GM19452 (cell line): ENCODE measurements at regions not wholly inside any gene's neighbourhood (a gene's known extent, or its start where the extent isn't known, plus 50 kb on each side); places are given as distances from the start of the nearest gene placed in this dataset.
A peak's percentile ranks its signal among the peaks of the same experiment; 100 is the strongest.
"Not testable (repeated sequence)": the region's sequence is repeated elsewhere in the genome, so short reads cannot be mapped to it uniquely, and the experiment has no call there.

Experiments
- ATAC-seq: cut with Tn5 transposase; IDR thresholded peaks from one replicate; pipeline ENCODE4 v1.9.1; 2021; ENCODE audit not compliant: unreplicated experiment

GRCh38 chr7:149714081-149714909, 59.1 kb downstream of the ZNF467 start:
- peak; percentile 89 for ATAC-seq

- ATAC-seq = no peak
Observed at GRCh38 chr7:149713731-149714068, 59.7 kb downstream of the ZNF467 start.

GRCh38 chr7:149713061-149713730, 60.2 kb downstream of the ZNF467 start:
- no peak for ATAC-seq

GRCh38 chr7:149708026-149708425, 65.4 kb downstream of the ZNF467 start:
- no peak for ATAC-seq

GRCh38 chr7:149707448-149707886, 65.9 kb downstream of the ZNF467 start:
- ATAC-seq = no peak

GRCh38 chr7:149706398-149706797, 67.0 kb downstream of the ZNF467 start:
- ATAC-seq = no peak

- no peak for ATAC-seq
Observed at GRCh38 chr7:149704507-149704906, 68.9 kb downstream of the ZNF467 start.

GRCh38 chr7:149703044-149703650, 70.2 kb downstream of the ZNF467 start:
- ATAC-seq = no peak

- ATAC-seq = no peak
Observed at GRCh38 chr7:149701495-149702240, 71.7 kb downstream of the ZNF467 start.

- not testable (repeated sequence) for ATAC-seq
Observed at GRCh38 chr7:149697767-149698166, 75.6 kb downstream of the ZNF467 start.

GRCh38 chr7:149696280-149696679, 77.1 kb downstream of the ZNF467 start:
- ATAC-seq = no peak

- no peak for ATAC-seq
Observed at GRCh38 chr7:149692557-149692982, 80.8 kb downstream of the ZNF467 start.

- no peak for ATAC-seq
Observed at GRCh38 chr7:149692056-149692455, 81.3 kb downstream of the ZNF467 start.

- no peak for ATAC-seq
Observed at GRCh38 chr7:149690688-149691446, 82.5 kb downstream of the ZNF467 start.

GRCh38 chr7:149689291-149689721, 84.1 kb downstream of the ZNF467 start:
- no peak for ATAC-seq

- ATAC-seq = no peak
Observed at GRCh38 chr7:149688836-149689235, 84.6 kb downstream of the ZNF467 start.

GRCh38 chr7:149687820-149688219, 85.6 kb downstream of the ZNF467 start:
- not testable (repeated sequence) for ATAC-seq

GRCh38 chr7:149686449-149686848, 86.9 kb downstream of the ZNF467 start:
- ATAC-seq = no peak

GRCh38 chr7:149686011-149686410, 87.4 kb downstream of the ZNF467 start:
- ATAC-seq = no peak

- no peak for ATAC-seq
Observed at GRCh38 chr7:149685455-149685854, 87.9 kb downstream of the ZNF467 start.
